ENCODE measurements at regions not wholly inside any gene's neighbourhood (a gene's known extent, or its start where the extent isn't known, plus 50 kb on each side); places are given as distances from the start of the nearest gene placed in this dataset.
"Not testable (repeated sequence)": the region's sequence is repeated elsewhere in the genome, so short reads cannot be mapped to it uniquely, and the experiment has no call there.

- H3K36me3 Mint-ChIP-seq (ENCODE audit: insufficient read depth): no peaks in the 10 kb centered on the region
- H3K27me3 Mint-ChIP-seq (ENCODE audit: low read depth): peaks cover 22% of the 10 kb centered on the region
- no peak for ATAC-seq
- no peaks in the 10 kb centered on the region for H3K4me1 Mint-ChIP-seq (ENCODE audit: low read depth)
- DNase-seq: no peak
- no peak overlapping the region for H3K4me3 Mint-ChIP-seq
- no peaks in the 10 kb centered on the region for H3K9me3 Mint-ChIP-seq
These were observed 192.8 kb upstream of the WSCD1 start for GRCh38 chr17:5877366-5877765.

GRCh38 chr17:5877948-5878347 is 192.2 kb upstream of the WSCD1 start:
- Mint-ChIP-seq H3K4me3 (no peak overlapping the region), H3K4me1 (ENCODE audit: low read depth) (no peaks in the 10 kb centered on the region), H3K9me3 (no peaks in the 10 kb centered on the region), H3K36me3 (ENCODE audit: insufficient read depth) (no peaks in the 10 kb centered on the region), H3K27me3 (ENCODE audit: low read depth) (peaks cover 18% of the 10 kb centered on the region)
- ATAC-seq (no peak), DNase-seq (no peak)

- Mint-ChIP-seq H3K9me3 (no peaks in the 10 kb centered on the region), H3K4me3 (no peak overlapping the region), H3K36me3 (ENCODE audit: insufficient read depth) (no peaks in the 10 kb centered on the region), H3K4me1 (ENCODE audit: low read depth) (no peaks in the 10 kb centered on the region), H3K27me3 (ENCODE audit: low read depth) (peaks cover 14% of the 10 kb centered on the region)
- DNase-seq (no peak), ATAC-seq (no peak)
These were observed 188.3 kb upstream of the WSCD1 start for GRCh38 chr17:5881849-5882248.

- ATAC-seq (no peak), DNase-seq (no peak)
- H3K27me3 Mint-ChIP-seq (ENCODE audit: low read depth): peaks cover 22% of the 10 kb centered on the region
- no peaks in the 10 kb centered on the region for H3K36me3 Mint-ChIP-seq (ENCODE audit: insufficient read depth)
- H3K4me1 Mint-ChIP-seq (ENCODE audit: low read depth): no peaks in the 10 kb centered on the region
- no peak overlapping the region for H3K4me3 Mint-ChIP-seq
- no peaks in the 10 kb centered on the region for H3K9me3 Mint-ChIP-seq
These were observed 186.2 kb upstream of the WSCD1 start for GRCh38 chr17:5883775-5884665.

- Mint-ChIP-seq H3K4me1 (ENCODE audit: low read depth) (no peaks in the 10 kb centered on the region), H3K27me3 (ENCODE audit: low read depth) (peaks cover 26% of the 10 kb centered on the region), H3K4me3 (no peak overlapping the region), H3K9me3 (peaks cover 7% of the 10 kb centered on the region), H3K36me3 (ENCODE audit: insufficient read depth) (no peaks in the 10 kb centered on the region)
- DNase-seq (no peak), ATAC-seq (no peak)
These were observed 184.8 kb upstream of the WSCD1 start for GRCh38 chr17:5885336-5885735.

- H3K27me3 Mint-ChIP-seq (ENCODE audit: low read depth): peaks cover 26% of the 10 kb centered on the region
- peaks cover 7% of the 10 kb centered on the region for H3K9me3 Mint-ChIP-seq
- DNase-seq (no peak), ATAC-seq (no peak)
- no peaks in the 10 kb centered on the region for H3K4me1 Mint-ChIP-seq (ENCODE audit: low read depth)
- H3K4me3 Mint-ChIP-seq: no peak overlapping the region
- H3K36me3 Mint-ChIP-seq (ENCODE audit: insufficient read depth): no peaks in the 10 kb centered on the region
These were observed 181.4 kb upstream of the WSCD1 start for GRCh38 chr17:5888811-5889210.

- no peaks in the 10 kb centered on the region for H3K36me3 Mint-ChIP-seq (ENCODE audit: insufficient read depth)
- no peak for DNase-seq
- no peak for ATAC-seq
- peaks cover 7% of the 10 kb centered on the region for H3K9me3 Mint-ChIP-seq
- peaks cover 31% of the 10 kb centered on the region for H3K27me3 Mint-ChIP-seq (ENCODE audit: low read depth)
- no peak overlapping the region for H3K4me3 Mint-ChIP-seq
- H3K4me1 Mint-ChIP-seq (ENCODE audit: low read depth): peaks cover 9% of the 10 kb centered on the region
These were observed 177.1 kb upstream of the WSCD1 start for GRCh38 chr17:5892921-5893675.

GRCh38 chr17:5893741-5894140 is 176.4 kb upstream of the WSCD1 start:
- H3K4me3 Mint-ChIP-seq: no peak overlapping the region
- H3K36me3 Mint-ChIP-seq (ENCODE audit: insufficient read depth): no peaks in the 10 kb centered on the region
- H3K4me1 Mint-ChIP-seq (ENCODE audit: low read depth): peaks cover 9% of the 10 kb centered on the region
- ATAC-seq: no peak
- H3K27me3 Mint-ChIP-seq (ENCODE audit: low read depth): peaks cover 28% of the 10 kb centered on the region
- no peak for DNase-seq
- peaks cover 7% of the 10 kb centered on the region for H3K9me3 Mint-ChIP-seq

GRCh38 chr17:5895276-5895675 is 174.9 kb upstream of the WSCD1 start:
- H3K27me3 Mint-ChIP-seq (ENCODE audit: low read depth): peaks cover 22% of the 10 kb centered on the region

GRCh38 chr17:5896215-5896614 is 174.0 kb upstream of the WSCD1 start:
- Mint-ChIP-seq H3K36me3 (ENCODE audit: insufficient read depth) (no peaks in the 10 kb centered on the region), H3K27me3 (ENCODE audit: low read depth) (peaks cover 20% of the 10 kb centered on the region), H3K4me1 (ENCODE audit: low read depth) (peaks cover 9% of the 10 kb centered on the region), H3K4me3 (no peak overlapping the region), H3K9me3 (no peaks in the 10 kb centered on the region)
- DNase-seq (no peak), ATAC-seq (no peak)

More at GRCh38 chr17:5895276-5895675, 174.9 kb upstream of the WSCD1 start:
- H3K4me3 Mint-ChIP-seq: no peak overlapping the region
- ATAC-seq (no peak), DNase-seq (no peak)
- H3K4me1 Mint-ChIP-seq (ENCODE audit: low read depth): peaks cover 9% of the 10 kb centered on the region
- H3K9me3 Mint-ChIP-seq: peaks cover under 1% of the 10 kb centered on the region
- H3K36me3 Mint-ChIP-seq (ENCODE audit: insufficient read depth): no peaks in the 10 kb centered on the region

GRCh38 chr17:5897275-5897911 is 172.8 kb upstream of the WSCD1 start:
- ATAC-seq (no peak), DNase-seq (no peak)
- Mint-ChIP-seq H3K4me3 (no peak overlapping the region), H3K9me3 (no peaks in the 10 kb centered on the region), H3K36me3 (ENCODE audit: insufficient read depth) (no peaks in the 10 kb centered on the region), H3K27me3 (ENCODE audit: low read depth) (peaks cover 26% of the 10 kb centered on the region), H3K4me1 (ENCODE audit: low read depth) (peaks cover 9% of the 10 kb centered on the region)

- not testable (repeated sequence) for H3K9me3 Mint-ChIP-seq; H3K4me1 Mint-ChIP-seq (ENCODE audit: low read depth); ATAC-seq; H3K36me3 Mint-ChIP-seq (ENCODE audit: insufficient read depth); DNase-seq; H3K4me3 Mint-ChIP-seq
- H3K27me3 Mint-ChIP-seq (ENCODE audit: low read depth): peaks cover 26% of the 10 kb centered on the region
These were observed 172.2 kb upstream of the WSCD1 start for GRCh38 chr17:5897981-5898380.

GRCh38 chr17:5898406-5898805 is 171.8 kb upstream of the WSCD1 start:
- no peaks in the 10 kb centered on the region for H3K9me3 Mint-ChIP-seq
- DNase-seq: no peak
- no peak for ATAC-seq
- H3K27me3 Mint-ChIP-seq (ENCODE audit: low read depth): peaks cover 26% of the 10 kb centered on the region
- H3K36me3 Mint-ChIP-seq (ENCODE audit: insufficient read depth): no peaks in the 10 kb centered on the region
- H3K4me1 Mint-ChIP-seq (ENCODE audit: low read depth): peaks cover 9% of the 10 kb centered on the region
- no peak overlapping the region for H3K4me3 Mint-ChIP-seq

- ATAC-seq (no peak), DNase-seq (no peak)
- Mint-ChIP-seq H3K4me1 (ENCODE audit: low read depth) (peaks cover 9% of the 10 kb centered on the region), H3K9me3 (peaks cover 9% of the 10 kb centered on the region), H3K4me3 (no peak overlapping the region), H3K36me3 (ENCODE audit: insufficient read depth) (no peaks in the 10 kb centered on the region), H3K27me3 (ENCODE audit: low read depth) (peaks cover 23% of the 10 kb centered on the region)
These were observed 170.5 kb upstream of the WSCD1 start for GRCh38 chr17:5899496-5900195.

All from activated T-cell treated with anti-CD3 and anti-CD28 coated beads, Interleukin-2, amount 50 U/mL, for 4 hours (primary cell).